ENCODE measurements at regions not wholly inside any gene's neighbourhood (a gene's known extent, or its start where the extent isn't known, plus 50 kb on each side); places are given as distances from the start of the nearest gene placed in this dataset.
"Not testable (repeated sequence)": the region's sequence is repeated elsewhere in the genome, so short reads cannot be mapped to it uniquely, and the experiment has no call there.

DNA sequence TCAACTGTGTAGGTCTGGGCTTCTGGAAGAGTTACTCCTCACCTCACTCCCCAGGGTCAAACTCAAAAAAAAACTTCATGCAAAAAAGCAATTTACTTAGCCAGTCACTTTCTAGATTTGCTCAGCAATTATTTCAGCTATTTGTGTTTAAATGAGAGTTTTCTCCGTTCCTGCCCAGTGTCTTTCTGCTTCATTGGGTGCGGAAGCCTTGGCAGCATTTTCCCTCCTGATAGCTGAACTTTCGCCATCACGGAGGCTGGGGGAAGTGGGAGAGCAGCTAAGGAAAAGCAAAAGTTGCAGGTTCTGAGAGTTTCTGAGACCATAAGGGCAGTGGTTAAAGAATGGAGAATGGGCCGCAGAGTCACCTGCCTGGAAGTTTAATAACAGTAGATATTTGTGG lies 287.1 kb upstream of the DYNLRB2 start:
- Mint-ChIP-seq H3K9me3 (ENCODE audit: unreplicated experiment) (no peaks in the 10 kb centered on the region), H3K27ac (ENCODE audit: unreplicated experiment) (no peak overlapping the region), H3K4me1 (ENCODE audit: unreplicated experiment) (no peaks in the 10 kb centered on the region), H3K4me3 (ENCODE audit: unreplicated experiment) (no peak overlapping the region), H3K36me3 (ENCODE audit: unreplicated experiment) (no peaks in the 10 kb centered on the region), H3K27me3 (ENCODE audit: unreplicated experiment) (no peaks in the 10 kb centered on the region)
- no peak for DNase-seq (ENCODE audit: extremely low spot score, unreplicated experiment)
- TF ChIP-seq, protein P1, sequence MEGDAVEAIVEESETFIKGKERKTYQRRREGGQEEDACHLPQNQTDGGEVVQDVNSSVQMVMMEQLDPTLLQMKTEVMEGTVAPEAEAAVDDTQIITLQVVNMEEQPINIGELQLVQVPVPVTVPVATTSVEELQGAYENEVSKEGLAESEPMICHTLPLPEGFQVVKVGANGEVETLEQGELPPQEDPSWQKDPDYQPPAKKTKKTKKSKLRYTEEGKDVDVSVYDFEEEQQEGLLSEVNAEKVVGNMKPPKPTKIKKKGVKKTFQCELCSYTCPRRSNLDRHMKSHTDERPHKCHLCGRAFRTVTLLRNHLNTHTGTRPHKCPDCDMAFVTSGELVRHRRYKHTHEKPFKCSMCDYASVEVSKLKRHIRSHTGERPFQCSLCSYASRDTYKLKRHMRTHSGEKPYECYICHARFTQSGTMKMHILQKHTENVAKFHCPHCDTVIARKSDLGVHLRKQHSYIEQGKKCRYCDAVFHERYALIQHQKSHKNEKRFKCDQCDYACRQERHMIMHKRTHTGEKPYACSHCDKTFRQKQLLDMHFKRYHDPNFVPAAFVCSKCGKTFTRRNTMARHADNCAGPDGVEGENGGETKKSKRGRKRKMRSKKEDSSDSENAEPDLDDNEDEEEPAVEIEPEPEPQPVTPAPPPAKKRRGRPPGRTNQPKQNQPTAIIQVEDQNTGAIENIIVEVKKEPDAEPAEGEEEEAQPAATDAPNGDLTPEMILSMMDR (IDR thresholded peaks at IDR 0.05): no peak

DNA sequence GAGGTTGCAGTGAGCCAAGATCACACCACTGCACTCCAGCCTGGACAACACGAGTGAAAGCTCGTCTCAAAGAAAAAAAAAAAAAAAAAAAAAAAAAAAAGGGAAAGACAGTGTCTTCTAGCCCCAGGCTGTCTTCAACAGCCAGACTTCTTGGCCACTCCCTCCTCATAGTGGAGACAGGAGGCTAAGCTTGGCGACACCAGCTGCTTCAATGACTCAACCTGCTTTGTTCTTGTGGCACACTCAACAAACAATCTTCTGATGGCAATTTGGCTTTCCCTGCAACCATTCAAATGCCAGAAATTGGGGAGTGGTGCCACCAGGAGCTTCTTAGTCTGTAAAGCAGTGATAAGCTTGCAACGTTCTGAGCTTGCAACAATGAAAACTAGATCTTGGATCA lies 290.4 kb upstream of the DYNLRB2 start:
- Mint-ChIP-seq H3K9me3 (ENCODE audit: unreplicated experiment) (no peaks in the 10 kb centered on the region), H3K36me3 (ENCODE audit: unreplicated experiment) (no peaks in the 10 kb centered on the region), H3K4me3 (ENCODE audit: unreplicated experiment) (no peak overlapping the region), H3K4me1 (ENCODE audit: unreplicated experiment) (peaks cover 9% of the 10 kb centered on the region), H3K27ac (ENCODE audit: unreplicated experiment) (no peak overlapping the region), H3K27me3 (ENCODE audit: unreplicated experiment) (no peaks in the 10 kb centered on the region)
- no peak for DNase-seq (ENCODE audit: extremely low spot score, unreplicated experiment)
- TF ChIP-seq, protein P1 (IDR thresholded peaks at IDR 0.05): no peak

DNA sequence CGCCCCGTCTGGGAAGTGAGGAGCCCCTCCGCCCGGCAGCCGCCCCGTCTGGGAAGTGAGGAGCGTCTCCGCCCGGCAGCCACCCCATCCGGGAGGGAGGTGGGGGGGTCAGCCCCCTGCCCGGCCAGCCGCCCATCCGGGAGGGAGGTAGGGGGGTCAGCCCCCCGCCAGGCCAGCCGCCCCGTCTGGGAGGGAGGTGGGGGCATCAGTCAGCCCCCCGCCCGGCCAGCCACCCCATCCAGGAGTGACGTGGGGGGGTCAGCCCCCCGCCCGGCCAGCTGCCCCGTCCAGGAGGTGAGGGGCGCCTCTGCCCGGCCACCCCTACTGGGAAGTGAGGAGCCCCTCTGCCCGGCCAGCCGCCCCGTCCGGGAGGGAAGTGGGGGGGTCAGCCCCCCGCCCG lies 297.5 kb upstream of the DYNLRB2 start:
- H3K27me3 Mint-ChIP-seq (ENCODE audit: unreplicated experiment); DNase-seq (ENCODE audit: extremely low spot score, unreplicated experiment); H3K4me3 Mint-ChIP-seq (ENCODE audit: unreplicated experiment); H3K27ac Mint-ChIP-seq (ENCODE audit: unreplicated experiment); H3K36me3 Mint-ChIP-seq (ENCODE audit: unreplicated experiment): not testable (repeated sequence)
- peaks cover 11% of the 10 kb centered on the region for H3K4me1 Mint-ChIP-seq (ENCODE audit: unreplicated experiment)
- H3K9me3 Mint-ChIP-seq (ENCODE audit: unreplicated experiment): peaks cover 12% of the 10 kb centered on the region

DNA sequence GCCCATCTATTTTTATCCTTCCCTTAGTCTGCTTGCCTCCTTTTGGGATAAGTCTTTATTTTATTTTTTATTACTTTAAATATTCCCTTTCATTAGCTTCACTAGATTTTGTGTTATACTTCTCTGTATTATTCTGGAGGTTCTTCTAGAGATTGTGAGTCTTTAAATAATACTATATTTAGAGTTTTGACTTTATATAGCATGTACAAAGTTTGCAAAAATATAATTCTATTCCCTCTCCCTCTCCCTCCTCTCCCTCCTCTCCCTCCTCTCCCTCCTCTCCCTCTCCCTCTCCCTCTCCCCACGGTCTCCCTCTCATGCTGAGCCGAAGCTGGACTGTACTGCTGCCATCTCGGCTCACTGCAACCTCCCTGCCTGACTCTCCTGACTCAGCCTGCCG lies 298.5 kb upstream of the DYNLRB2 start:
- H3K4me3 Mint-ChIP-seq (ENCODE audit: unreplicated experiment); H3K27me3 Mint-ChIP-seq (ENCODE audit: unreplicated experiment); H3K27ac Mint-ChIP-seq (ENCODE audit: unreplicated experiment); H3K36me3 Mint-ChIP-seq (ENCODE audit: unreplicated experiment); DNase-seq (ENCODE audit: extremely low spot score, unreplicated experiment): not testable (repeated sequence)
- Mint-ChIP-seq H3K9me3 (ENCODE audit: unreplicated experiment) (peaks cover 14% of the 10 kb centered on the region), H3K4me1 (ENCODE audit: unreplicated experiment) (peaks cover 11% of the 10 kb centered on the region)

DNA sequence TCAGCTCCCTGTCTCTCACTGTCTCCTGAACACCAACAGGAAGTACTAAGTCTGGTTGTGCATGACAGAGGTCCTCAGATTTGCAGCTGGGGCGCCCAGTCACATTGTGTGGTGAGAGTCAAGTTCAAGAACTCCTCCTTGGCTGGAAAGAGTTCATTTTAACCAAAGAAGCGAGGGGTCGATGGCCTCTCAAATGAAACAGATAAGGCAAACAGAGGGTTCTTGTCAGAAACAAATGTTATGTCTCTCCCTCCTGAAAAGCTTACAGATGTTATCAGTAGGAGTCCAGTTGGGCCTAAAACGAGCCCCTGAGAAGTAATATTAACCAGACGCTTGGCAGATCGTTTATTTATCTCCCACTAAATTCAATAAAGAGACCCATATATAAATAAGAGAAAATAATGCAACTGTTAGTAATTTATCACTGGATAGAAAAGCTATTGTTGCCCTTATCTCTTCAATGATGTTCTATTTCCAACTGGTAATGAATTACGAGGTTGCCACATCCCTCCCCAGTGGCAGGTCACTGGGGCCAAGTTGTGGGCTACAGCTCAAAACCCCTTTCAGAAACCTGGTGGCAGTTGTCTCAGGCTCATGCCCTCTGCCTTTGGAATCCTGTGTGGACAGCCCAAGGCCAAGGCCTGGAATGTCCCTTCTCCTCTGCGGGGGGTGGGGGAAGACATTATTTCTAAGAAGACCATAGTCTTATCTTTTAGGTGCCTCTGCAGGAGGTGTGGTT lies 307.5 kb upstream of the DYNLRB2 start:
- Mint-ChIP-seq H3K27me3 (ENCODE audit: unreplicated experiment) (peaks cover 3% of the 10 kb centered on the region), H3K36me3 (ENCODE audit: unreplicated experiment) (no peaks in the 10 kb centered on the region), H3K4me3 (ENCODE audit: unreplicated experiment) (no peak overlapping the region), H3K27ac (ENCODE audit: unreplicated experiment) (no peak overlapping the region), H3K9me3 (ENCODE audit: unreplicated experiment) (peaks cover 5% of the 10 kb centered on the region), H3K4me1 (ENCODE audit: unreplicated experiment) (peaks cover 5% of the 10 kb centered on the region)
- TF ChIP-seq, protein P1 (IDR thresholded peaks at IDR 0.05): no peak
- no peak for DNase-seq (ENCODE audit: extremely low spot score, unreplicated experiment)

DNA sequence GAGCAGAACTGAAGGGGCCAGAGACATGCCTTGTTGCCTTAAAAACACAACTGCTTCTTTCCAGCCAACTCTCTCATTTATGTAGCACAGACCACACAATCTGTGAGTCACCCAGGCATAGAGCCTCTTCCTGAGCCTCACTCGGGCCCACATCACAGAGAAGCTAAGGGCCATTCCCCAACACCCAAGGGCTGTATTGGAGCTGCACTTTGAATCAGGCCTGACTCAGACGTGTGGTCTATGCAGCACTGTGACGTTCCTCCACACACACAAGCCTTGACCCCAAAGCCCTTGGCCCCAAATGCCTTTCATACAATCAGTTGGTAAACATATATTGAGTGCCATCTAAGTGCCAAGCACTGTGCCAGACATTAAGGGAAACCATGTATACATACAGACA lies 308.9 kb upstream of the DYNLRB2 start:
- H3K27ac Mint-ChIP-seq (ENCODE audit: unreplicated experiment): no peak overlapping the region
- H3K9me3 Mint-ChIP-seq (ENCODE audit: unreplicated experiment): peaks cover 3% of the 10 kb centered on the region
- H3K4me1 Mint-ChIP-seq (ENCODE audit: unreplicated experiment): peaks cover 5% of the 10 kb centered on the region
- no peak overlapping the region for H3K4me3 Mint-ChIP-seq (ENCODE audit: unreplicated experiment)
- DNase-seq (ENCODE audit: extremely low spot score, unreplicated experiment): no peak
- no peaks in the 10 kb centered on the region for H3K36me3 Mint-ChIP-seq (ENCODE audit: unreplicated experiment)
- H3K27me3 Mint-ChIP-seq (ENCODE audit: unreplicated experiment): peaks cover 3% of the 10 kb centered on the region
- TF ChIP-seq, protein P1 (IDR thresholded peaks at IDR 0.05): no peak

Measured in osteocyte (in vitro differentiated cells).